Endometrial microvascular endothelial cells (primary cell): ENCODE measurements at regions not wholly inside any gene's neighbourhood (a gene's known extent, or its start where the extent isn't known, plus 50 kb on each side); places are given as distances from the start of the nearest gene placed in this dataset.

ENCODE experiments used
- in situ Hi-C: cut with HindIII; loops from 2 replicates; pipeline ENCODE4 v1.10.0; 2017; ENCODE audit warnings: low sequenced_read_pairs, low pct_unique_long_range_greater_than_20kb; ENCODE audit errors: inconsistent ontology term

DNA sequence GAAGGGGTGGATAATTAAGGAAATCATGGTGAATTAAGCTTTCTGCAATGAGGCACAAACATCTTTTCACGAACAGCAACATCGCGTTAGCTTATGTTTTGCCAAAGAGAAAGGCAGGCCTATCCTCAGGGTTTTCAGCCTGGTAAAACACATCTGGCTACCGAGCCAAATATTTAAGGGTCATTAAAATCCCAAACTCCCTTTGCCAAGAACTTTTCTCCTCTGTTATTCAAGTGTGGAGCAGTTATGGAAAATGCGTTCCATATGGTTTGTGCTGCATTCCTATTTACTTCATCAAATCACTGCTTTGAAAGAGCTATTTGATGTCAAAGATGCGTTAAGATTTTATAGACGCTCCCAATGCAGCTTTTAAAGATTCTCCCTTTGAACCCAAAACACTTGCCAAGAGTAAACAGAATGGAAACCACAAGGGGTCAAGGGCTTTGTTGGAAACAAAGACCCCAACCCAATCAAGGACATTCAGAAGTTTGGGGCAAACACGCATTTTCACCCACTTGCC is 308.3 kb upstream of the CDH5 start:
- in situ Hi-C loops = no loop called here

DNA sequence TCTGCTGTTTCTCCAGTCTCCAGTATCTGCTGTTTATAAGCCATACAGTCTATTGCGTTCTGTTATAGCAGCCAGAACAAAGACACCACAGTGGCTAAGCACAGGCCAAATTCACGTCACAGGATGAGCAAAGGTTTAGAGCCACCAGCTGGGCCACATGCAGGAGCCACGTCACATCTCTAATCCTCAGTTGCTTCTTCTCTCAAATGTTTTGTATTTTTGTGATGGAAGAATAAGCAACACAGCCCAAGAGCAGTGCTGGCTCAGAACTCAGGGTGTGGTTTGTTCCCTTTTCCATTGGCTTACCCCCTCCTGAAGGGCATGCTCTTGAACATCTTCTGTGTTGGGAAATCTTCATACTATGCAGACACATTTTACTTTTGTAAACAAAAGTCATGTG is 309.4 kb upstream of the CDH5 start:
- in situ Hi-C loops = no loop called here

DNA sequence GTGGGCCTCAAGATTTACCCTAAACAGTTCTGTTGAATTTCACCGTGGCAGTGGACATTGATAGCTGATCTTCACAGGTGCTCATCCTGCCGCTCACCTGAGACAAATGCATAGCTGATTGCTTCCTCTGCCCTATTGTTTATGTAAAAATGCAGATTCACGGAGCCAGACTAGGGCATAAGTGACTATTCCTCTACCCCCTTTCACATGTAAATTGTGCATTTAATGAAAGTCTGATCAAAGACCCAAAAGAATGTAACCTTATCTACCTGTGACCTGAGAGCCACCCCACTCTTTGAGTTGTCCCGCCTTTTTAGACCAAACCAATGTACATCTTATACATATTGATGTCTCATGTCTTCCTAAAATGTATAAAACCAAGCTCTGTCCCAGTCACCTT is 312.4 kb upstream of the CDH5 start:
- in situ Hi-C loops = no loop called here

DNA sequence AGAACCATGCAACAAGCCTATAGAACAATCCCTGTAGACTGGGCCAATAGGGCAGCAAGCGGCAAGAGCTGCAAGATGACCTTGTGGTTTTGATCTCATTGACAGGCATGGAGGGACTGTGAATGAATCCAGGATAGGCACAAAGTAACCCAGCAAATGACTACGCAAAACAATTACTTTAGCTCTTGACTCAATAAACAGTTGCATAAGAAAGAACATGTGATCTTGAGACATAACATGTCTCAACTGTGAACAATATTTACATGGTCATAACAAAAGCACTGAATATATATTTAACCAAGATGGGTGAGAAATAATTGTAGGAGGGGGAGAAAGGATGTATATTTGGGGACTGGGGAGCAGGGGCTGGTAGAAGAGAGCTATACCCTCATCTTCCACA is 313.7 kb upstream of the CDH5 start:
- in situ Hi-C loops = no loop called here

DNA sequence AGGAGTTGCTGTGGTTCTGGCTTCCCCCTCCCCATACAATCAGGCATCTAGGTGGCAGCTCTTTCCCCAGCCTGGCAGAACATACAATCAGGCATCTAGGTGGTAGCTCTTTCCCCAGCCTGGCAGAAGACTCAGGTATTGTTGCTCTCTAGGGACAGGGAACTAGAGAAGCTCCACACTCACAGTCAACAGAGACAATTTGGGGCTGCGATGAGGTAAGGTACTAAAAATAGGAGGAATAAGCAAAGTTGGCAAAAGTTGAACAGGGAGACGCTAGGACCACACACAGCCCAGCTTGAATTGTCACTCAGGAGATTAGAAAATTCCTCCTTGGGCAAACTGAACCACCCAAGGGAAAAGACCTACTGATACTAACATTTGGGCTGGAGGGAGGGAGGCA is 315.5 kb upstream of the CDH5 start:
- in situ Hi-C loops = no loop called here

DNA sequence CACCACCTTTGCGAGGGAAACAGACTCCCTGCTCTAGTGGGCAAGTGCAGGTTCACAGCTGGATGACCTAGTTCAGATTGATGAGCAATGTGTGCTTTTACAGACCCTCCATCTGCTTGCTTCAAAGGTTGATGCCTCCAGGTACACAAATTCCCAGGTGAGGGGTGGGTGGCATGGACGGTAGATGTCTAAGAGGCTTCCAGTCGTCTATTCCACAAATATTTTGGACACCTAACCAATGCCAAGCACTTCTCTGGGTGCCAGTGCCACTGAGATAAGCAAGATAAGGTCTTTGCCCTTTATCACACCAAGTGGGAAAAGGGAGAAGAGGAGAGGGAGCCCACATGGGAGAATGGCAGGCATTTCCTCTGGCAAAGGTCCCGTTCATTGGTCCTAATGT is 316.6 kb upstream of the CDH5 start:
- in situ Hi-C loops = no loop called here

DNA sequence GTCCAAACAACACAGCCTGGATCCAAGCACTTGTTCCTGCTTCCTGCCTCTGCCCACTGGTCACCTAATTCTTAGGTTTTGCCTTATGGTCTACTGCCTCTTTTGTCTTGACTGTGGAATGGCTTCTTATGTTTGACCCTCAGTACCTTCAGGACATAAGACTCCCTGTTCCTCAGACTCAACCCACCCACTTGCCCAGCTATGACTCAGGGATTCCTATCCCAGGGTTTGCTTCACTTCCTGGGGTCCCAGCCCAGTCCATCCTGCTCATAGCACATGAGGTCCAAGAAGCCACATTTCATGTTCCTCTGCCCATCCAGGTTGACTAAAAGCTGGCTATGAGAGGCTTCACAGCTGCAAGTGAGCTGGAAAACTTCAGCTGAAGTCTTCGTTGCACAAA is 320.9 kb upstream of the CDH5 start:
- in situ Hi-C loops = no loop called here

DNA sequence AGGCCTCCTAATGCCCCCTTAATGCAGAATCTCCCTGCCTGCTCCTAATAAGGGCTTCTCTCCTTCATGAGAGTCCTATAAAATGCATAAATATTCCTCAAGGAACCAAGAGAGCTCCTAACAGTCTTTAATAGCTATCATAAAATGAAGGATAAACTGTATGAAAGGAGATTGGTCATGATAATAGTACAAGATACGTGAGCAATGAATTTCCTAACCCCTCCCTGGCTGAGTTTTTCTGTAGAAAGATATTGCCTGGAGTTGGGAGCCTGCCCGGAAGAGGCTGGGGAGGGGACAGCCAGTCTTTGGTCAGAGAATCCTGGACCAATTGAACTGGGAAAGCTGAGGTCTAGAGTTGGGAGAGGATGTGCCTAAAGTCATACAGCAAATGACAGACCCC is 321.9 kb upstream of the CDH5 start:
- in situ Hi-C loops = no loop called here

DNA sequence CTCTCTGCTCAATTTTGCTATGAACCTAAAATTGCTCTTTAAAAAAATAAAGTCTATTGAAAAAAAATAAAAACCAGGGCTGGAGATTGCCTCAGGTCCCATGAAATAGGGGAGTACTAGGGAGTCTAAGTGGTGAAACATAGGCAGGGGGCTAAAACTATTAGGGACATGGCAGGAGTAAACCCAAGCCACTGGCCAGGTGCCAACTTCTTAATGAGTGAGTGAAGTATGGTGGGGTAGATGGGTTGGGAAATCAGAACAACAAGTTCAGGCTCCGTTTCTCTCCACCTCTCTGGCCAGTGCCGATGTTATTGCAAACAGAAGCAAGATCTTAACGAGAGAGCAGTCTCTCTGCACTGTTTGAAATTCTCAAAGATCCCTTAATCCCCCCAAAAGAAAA is 322.4 kb upstream of the CDH5 start:
- in situ Hi-C loops = no loop called here

DNA sequence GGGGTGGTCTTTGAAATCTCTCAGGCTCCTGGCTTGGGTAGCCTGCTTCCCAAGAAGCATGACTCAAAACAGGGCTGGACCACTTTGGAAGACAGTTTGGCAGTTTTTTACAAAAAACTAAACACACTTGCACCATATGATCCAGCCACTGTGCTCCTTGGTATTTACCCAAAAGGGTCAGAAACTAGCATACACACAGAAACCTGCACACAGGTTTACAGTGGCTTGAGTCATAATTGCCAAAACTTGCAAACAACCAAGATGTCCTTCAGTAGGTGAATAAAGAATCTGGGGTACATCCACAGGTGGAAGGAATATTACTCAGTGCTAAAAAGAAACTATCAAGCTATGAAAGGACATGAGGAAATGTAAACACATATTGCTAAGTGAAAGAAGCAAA is 323.2 kb upstream of the CDH5 start:
- in situ Hi-C loops = no loop called here

DNA sequence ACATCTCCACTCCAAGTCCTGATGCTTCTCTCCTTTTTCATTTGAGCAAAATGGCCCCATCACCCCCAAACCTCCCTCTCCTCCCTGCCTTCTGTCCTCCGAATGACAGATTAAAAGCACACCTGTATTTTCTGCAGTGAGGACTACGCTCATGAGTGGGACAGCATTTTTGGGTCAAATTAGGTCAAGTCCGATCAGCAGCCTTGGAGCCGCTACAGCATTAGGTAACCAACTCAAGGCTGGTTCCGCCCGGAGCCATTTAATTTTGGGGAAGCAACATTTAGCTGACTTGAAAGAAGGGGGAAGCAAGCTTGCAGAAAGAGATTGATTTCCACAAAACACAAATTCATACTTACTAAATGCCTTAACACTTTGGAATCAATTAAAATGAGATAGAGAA is 324.1 kb upstream of the CDH5 start:
- in situ Hi-C loops = no loop called here

DNA sequence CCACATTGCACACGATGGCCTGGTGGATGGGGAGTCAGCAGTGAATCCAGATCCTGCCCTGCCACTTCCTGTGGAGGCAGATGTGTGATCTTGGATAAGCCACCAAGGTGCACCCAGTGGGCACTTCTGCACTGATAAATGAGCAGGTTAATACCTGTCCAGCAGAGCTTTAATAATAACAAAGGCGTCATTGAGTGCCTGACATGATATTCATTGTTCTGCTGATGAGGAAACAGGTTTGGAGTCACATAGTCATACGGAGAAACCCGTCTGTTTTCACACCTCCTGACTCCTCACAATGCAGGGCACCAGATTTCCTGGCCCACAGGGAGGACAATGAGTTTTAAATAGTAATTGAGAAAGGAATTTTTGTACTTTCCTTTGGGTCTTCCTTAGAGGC is 324.6 kb upstream of the CDH5 start:
- in situ Hi-C loops = no loop called here

DNA sequence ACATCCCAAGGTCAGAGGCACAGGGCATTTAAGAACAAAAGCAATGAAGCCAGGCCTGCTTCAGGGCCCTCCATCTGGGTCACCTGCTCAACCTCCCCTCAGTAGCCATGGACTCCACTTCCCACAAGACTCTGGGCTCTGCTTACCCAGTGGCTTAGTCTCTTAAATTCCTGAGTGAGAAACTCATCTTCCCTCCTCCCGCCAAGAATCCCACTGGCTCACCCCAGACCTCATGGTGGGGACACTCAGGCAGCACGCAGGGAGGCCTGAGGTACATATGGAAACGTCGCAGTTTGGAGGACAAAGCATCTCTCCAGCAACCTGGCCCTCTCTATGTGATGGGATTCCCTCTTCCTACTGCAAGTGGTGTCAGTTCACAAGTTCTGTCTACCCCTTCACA is 326.7 kb upstream of the CDH5 start:
- in situ Hi-C loops = no loop called here

DNA sequence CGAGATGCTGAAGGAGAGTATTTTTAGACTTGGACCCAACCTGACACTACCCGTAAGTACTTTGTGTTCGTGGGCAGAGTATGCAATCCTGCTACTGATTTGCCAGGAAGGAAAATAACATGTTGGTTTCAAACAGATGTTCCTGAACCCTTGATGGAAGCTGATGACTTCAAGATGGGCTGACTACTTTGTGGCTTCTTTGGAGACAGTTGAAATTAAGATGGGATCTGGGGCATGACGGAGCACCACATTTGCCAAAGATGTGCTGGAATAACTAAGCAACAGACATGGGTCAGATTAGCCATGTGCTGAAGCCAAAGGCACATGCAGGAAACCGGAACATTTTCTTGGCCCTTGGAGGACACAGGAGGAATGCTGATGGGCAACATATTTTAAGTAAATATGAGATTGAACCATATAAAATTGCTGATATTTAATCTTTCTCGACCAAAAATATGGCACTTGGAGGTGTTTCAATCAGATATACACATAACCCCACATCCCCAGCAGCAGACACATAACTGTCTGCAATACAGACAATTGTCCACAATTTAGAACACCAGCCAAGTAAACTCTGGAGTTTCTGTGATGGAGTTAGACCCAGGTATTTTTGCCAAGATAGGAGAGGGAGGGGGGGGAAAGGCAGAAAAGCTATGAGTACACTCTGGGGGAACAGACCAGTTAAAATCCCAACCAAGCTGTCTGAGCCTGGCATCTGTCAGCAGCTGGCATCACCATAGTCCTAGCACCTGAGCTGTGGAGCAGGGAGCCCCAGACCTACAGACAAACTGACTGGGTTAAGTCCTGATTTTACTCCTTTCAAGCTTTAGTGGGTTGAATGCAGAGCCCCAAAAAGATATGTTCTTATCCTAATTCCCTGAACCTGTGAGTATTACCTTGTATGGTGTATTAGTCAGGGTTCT is 329.4 kb upstream of the CDH5 start:
- in situ Hi-C loops = no loop called here

DNA sequence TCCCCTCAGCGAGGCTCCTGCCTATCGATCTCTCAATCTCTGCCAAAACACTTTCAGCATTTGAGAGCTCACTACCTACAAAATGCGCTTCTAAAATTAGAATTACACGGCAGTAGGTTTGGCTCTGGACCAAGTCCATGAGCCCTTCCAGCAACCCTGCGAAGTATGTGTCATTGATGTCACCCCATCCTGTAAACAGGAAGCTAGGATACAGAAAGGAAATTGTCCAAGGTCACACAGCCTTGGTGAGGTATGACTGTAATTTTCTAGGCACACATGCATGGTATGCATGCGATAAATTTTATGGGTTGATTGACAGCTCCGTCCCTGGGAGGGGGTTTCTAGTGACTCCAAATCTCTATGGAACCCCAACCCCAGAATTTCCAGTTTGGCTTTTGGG is 330.3 kb upstream of the CDH5 start:
- in situ Hi-C loops = no loop called here

DNA sequence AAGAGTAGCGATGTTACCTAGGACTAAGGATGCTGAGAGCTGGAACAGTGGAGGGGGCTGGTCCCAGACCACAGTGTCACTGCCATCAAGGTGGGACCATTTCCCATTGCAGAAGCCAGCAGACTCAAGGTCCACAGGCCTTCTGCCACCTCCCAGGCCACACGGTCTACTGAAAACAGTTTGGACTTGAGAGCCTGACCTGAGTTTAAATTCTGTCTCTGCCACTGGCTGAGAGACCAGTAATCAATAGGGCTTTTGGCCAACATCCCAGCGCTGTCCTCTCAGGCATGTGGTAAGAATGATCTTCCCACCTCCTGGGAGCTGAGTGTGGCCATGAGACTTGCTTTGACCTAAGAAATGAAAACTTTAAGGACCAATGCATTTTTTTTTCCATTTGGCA is 331.4 kb upstream of the CDH5 start:
- in situ Hi-C loops = no loop called here

DNA sequence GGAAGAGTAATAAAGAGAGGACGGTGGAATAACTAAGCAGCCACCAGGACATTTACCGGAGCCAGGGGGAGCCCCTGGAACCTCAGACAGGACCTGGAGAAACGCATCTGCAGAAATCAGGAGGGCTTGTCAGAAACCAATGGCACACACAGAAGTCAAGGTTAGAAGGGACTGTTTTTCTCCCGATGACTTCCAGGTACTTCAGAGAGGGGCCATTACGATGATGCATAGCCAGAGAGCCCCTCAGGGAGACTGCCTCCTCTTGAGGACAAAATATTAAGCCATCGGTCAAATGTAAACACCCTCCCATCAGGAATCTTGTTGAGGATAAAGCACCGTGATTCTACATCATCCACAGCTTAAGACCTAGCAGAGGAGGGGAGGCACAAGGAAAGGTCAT is 333.6 kb upstream of the CDH5 start:
- in situ Hi-C loops = no loop called here

DNA sequence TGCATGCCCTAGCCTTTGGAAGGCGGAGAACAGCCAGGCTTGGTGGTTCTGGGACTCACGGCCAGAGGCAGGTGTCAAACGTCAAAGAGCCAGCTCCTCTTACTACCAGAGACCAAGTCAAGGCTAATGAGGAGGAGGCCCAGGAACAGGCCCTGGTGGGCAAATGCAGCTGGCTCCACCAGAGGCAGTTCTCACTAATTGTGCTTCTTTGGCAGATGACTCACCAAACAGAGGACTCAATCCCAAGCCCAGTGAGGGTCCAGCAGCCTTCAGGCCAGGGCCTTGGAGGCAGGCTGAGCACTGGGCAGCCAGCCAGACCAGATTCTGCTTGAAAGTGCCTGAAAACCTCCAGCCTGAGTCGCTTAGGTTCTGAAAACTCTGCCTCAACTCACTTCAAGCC is 336.5 kb upstream of the CDH5 start:
- in situ Hi-C loops = no loop called here

DNA sequence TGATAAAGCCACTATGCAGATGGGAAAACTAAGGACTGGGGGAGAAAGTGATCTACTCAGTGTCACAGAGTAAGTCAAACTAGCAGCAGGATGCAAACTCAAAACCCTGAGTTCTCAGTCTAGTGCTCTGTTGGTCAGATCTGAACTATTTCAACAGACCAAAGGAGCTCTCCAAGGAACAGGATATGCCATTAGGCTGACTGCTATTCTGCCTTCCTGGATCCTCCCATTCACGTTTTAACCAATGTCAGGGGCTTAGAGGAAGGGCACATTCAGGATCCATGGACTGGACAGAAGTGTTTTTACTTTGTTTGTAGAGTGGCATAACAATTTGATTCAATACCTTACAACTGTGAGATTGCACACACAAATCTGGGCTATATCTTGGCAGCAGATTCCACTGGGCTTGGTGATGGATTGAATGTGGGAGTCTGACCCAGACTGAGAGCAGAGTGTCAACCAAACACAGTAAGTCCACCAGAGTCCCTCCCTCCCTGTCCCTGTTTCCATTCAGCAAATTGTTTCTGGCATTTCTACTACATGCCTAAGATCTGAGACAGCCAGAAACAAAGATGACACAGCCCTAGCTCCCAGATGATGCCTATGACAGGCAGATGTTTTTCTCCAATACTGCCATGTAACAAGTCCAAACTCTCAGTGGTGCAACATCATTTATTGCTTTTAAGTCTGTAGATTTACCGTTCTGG is 337.8 kb upstream of the CDH5 start:
- in situ Hi-C loops = no loop called here

DNA sequence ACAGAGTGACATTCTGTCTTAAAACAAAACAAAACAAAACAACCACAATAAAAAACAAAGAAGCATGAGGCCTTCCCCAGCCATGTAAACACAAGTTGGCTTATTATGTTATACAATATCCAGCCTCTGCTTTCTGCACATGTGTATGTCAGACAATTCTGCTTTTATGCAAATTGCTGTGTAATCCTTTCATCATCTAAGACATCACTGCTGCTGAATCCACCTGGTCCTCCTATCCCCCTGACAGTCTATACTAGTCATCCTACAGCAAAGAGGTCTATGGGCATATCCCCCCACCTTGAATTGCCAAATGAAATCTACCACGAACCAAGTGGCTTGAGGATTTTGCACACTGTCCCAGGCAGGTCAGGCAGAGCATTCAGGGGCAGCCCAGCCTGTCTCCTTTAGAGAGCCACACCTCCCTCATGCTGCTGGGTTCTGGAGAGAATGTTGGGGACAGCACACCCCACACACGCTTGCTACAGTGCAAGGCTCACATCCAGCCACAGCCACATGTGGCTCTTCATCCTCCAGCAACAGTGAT is 339.6 kb upstream of the CDH5 start:
- in situ Hi-C loops = no loop called here
